ENCODE measurements at regions not wholly inside any gene's neighbourhood (a gene's known extent, or its start where the extent isn't known, plus 50 kb on each side); places are given as distances from the start of the nearest gene placed in this dataset.

DNA sequence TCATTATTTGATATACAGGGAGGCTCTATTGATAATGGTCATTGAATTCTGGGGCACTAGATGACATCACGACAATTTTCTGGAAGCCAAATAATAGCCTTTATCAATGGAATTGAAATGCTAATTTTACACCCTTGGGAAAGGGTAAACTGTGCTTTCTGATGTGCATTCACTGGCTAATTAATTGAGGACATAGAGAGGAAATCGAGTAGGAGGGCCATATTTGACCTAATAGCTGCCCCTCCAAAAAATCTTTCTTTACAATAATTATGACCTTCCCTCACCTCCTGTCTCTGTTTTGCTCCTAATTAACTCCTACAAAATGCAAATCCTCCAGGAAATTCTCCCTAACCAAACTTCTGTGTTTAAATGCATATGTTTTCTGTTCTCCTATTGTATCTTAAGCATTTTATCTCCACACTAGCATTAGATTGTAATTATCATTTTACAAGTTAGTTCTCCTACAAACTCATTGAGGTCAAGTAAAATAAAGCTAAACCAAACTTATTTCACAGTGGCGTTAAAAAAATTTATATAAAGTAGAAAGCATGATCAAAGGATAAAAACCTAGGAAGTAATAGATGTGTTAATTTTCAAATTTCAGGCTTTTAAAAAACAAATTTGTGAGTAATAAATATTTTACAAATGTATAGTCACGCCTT lies 1414.0 kb upstream of the AGA start:
- Histone ChIP-seq H2BK120ac (ENCODE audit: low read depth, low read length) (no peak overlapping the region), H4K5ac (ENCODE audit: low read length) (no peak overlapping the region), H3K4me1 (ENCODE audit: control insufficient read depth, low read depth, low read length) (no peaks in the 10 kb centered on the region), H3K56ac (ENCODE audit: low read length) (no peak overlapping the region), H3K27ac (ENCODE audit: low read depth, low read length) (no peak overlapping the region), H3K4ac (ENCODE audit: low read depth, low read length) (no peak overlapping the region), H3K36me3 (ENCODE audit: control insufficient read depth, insufficient read depth, low read length) (no peaks in the 10 kb centered on the region), H3K23ac (ENCODE audit: low read length) (no peak overlapping the region), H2AK5ac (ENCODE audit: low read length) (no peak overlapping the region), H3K9ac (ENCODE audit: low read length) (no peak overlapping the region), H3K27me3 (ENCODE audit: insufficient read depth, low read length, poor library complexity) (no peaks in the 10 kb centered on the region), H2BK15ac (replicated peaks; ENCODE audit: low read depth) (no peak overlapping the region), H2BK5ac (ENCODE audit: low read length) (no peak overlapping the region), H3K4me2 (ENCODE audit: low read length) (no peak overlapping the region), H4K8ac (ENCODE audit: low read depth, low read length) (no peak overlapping the region), H3K79me2 (ENCODE audit: control insufficient read depth, insufficient read depth, low read length) (no peaks in the 10 kb centered on the region), H3K79me1 (ENCODE audit: low read length) (no peaks in the 10 kb centered on the region), H3K18ac (ENCODE audit: low read length) (no peak overlapping the region), H3K4me3 (ENCODE audit: low read length) (no peak overlapping the region)
- peak; percentile 8 for DNase-seq
- no CpG with 5 or more reads among the region's 4 CpGs for WGBS (ENCODE audit: extremely low coverage, insufficient coverage, low lambda C conversion rate)

DNA sequence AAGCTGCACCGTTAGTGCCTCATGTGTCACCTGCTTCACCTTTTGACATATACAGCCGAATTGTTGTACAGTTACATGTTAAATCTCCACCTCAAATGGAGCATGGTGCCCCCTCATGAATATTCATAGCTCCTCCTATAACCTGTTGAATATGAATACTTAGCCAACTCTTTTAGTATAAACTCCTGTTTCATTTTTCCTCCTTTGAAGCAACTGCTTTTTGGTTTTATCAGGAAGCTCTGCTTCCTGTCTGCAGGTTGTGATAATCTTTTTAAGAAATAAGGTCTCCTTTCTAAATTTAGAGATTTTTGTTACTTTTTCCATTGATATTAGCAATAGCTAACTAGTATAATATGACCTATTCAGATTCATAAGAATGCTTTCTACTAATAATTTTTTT lies 1429.2 kb upstream of the AGA start:
- DNase-seq: no peak
- no peak overlapping the region for H3K27ac ChIP-seq (ENCODE audit: low read depth, low read length)
- no peak overlapping the region for H4K8ac ChIP-seq (ENCODE audit: low read depth, low read length)
- H2BK120ac ChIP-seq (ENCODE audit: low read depth, low read length): no peak overlapping the region
- H3K27me3 ChIP-seq (ENCODE audit: insufficient read depth, low read length, poor library complexity): no peaks in the 10 kb centered on the region
- WGBS (ENCODE audit: extremely low coverage, insufficient coverage, low lambda C conversion rate): no CpG with 5 or more reads among the region's 2 CpGs
- H3K79me1 ChIP-seq (ENCODE audit: low read length): no peaks in the 10 kb centered on the region
- H3K4me3 ChIP-seq (ENCODE audit: low read length): no peak overlapping the region
- H3K56ac ChIP-seq (ENCODE audit: low read length): no peak overlapping the region
- H3K18ac ChIP-seq (ENCODE audit: low read length): no peak overlapping the region
- no peak overlapping the region for H2BK5ac ChIP-seq (ENCODE audit: low read length)
- no peak overlapping the region for H3K4ac ChIP-seq (ENCODE audit: low read depth, low read length)
- no peak overlapping the region for H4K5ac ChIP-seq (ENCODE audit: low read length)
- no peak overlapping the region for H2BK15ac ChIP-seq (replicated peaks; ENCODE audit: low read depth)
- no peak overlapping the region for H3K9ac ChIP-seq (ENCODE audit: low read length)
- H3K79me2 ChIP-seq (ENCODE audit: control insufficient read depth, insufficient read depth, low read length): no peaks in the 10 kb centered on the region
- no peak overlapping the region for H2AK5ac ChIP-seq (ENCODE audit: low read length)
- no peaks in the 10 kb centered on the region for H3K4me1 ChIP-seq (ENCODE audit: control insufficient read depth, low read depth, low read length)
- no peaks in the 10 kb centered on the region for H3K36me3 ChIP-seq (ENCODE audit: control insufficient read depth, insufficient read depth, low read length)
- H3K4me2 ChIP-seq (ENCODE audit: low read length): no peak overlapping the region
- H3K23ac ChIP-seq (ENCODE audit: low read length): no peak overlapping the region

DNA sequence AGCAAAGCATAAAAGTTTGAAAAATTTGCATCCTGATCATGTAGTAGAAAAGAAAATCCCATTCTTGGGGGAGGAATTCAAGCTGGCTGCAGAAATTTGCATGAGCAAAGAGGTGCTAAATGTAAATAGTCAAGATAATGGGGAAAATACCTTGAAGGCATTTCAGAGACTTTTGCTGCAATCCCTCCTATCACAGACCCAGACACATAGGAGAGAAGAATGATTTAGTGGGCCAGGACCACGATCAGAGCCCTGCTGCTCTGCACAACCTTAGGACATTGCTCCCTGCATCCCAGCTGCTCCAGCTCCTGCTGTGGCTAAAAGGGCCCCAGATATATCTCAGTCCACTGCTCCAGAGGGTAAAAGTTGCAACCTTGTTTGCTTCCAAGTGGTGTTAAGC lies 1439.7 kb upstream of the AGA start:
- Histone ChIP-seq H3K4ac (ENCODE audit: low read depth, low read length) (no peak overlapping the region), H3K27me3 (ENCODE audit: insufficient read depth, low read length, poor library complexity) (no peaks in the 10 kb centered on the region), H4K8ac (ENCODE audit: low read depth, low read length) (no peak overlapping the region), H2AK5ac (ENCODE audit: low read length) (no peak overlapping the region), H3K27ac (ENCODE audit: low read depth, low read length) (no peak overlapping the region), H4K5ac (ENCODE audit: low read length) (no peak overlapping the region), H3K18ac (ENCODE audit: low read length) (no peak overlapping the region), H3K4me1 (ENCODE audit: control insufficient read depth, low read depth, low read length) (no peaks in the 10 kb centered on the region), H3K36me3 (ENCODE audit: control insufficient read depth, insufficient read depth, low read length) (no peaks in the 10 kb centered on the region), H3K4me2 (ENCODE audit: low read length) (no peak overlapping the region), H3K79me1 (ENCODE audit: low read length) (no peaks in the 10 kb centered on the region), H3K23ac (ENCODE audit: low read length) (no peak overlapping the region), H3K9ac (ENCODE audit: low read length) (no peak overlapping the region), H2BK120ac (ENCODE audit: low read depth, low read length) (no peak overlapping the region), H3K56ac (ENCODE audit: low read length) (no peak overlapping the region), H3K4me3 (ENCODE audit: low read length) (no peak overlapping the region), H3K79me2 (ENCODE audit: control insufficient read depth, insufficient read depth, low read length) (no peaks in the 10 kb centered on the region), H2BK15ac (replicated peaks; ENCODE audit: low read depth) (no peak overlapping the region), H2BK5ac (ENCODE audit: low read length) (no peak overlapping the region)
- peak; percentile 8 for DNase-seq
- no CpG with 5 or more reads among the region's 1 CpG for WGBS (ENCODE audit: extremely low coverage, insufficient coverage, low lambda C conversion rate)

DNA sequence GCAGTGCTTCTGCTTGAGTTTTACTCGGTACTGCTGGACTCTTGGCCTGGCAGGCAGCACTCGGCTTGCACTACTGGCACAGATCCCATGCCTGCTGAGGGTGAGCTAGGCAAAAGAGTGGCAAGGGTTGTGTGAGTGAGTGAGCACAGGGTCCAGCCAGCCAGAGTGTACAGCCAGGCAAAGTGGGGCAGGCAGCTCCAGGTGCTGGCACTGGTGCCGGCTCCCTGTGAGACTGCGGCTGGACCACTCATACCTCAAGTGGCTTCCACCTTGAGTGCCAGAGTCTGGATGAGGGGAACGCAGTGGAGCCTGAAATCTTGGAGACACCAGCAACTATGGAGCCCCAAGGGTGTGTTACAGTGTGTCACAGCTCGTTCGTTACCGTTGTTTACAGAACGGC lies 1451.9 kb upstream of the AGA start:
- Histone ChIP-seq H3K27ac (ENCODE audit: low read depth, low read length) (no peak overlapping the region), H4K5ac (ENCODE audit: low read length) (no peak overlapping the region), H3K9ac (ENCODE audit: low read length) (no peak overlapping the region), H3K56ac (ENCODE audit: low read length) (no peak overlapping the region), H3K4me3 (ENCODE audit: low read length) (no peak overlapping the region), H4K8ac (ENCODE audit: low read depth, low read length) (no peak overlapping the region), H3K4ac (ENCODE audit: low read depth, low read length) (no peak overlapping the region), H2BK15ac (replicated peaks; ENCODE audit: low read depth) (no peak overlapping the region), H3K4me1 (ENCODE audit: control insufficient read depth, low read depth, low read length) (no peaks in the 10 kb centered on the region), H3K36me3 (ENCODE audit: control insufficient read depth, insufficient read depth, low read length) (no peaks in the 10 kb centered on the region), H2BK120ac (ENCODE audit: low read depth, low read length) (no peak overlapping the region), H3K79me1 (ENCODE audit: low read length) (no peaks in the 10 kb centered on the region), H2AK5ac (ENCODE audit: low read length) (no peak overlapping the region), H3K18ac (ENCODE audit: low read length) (no peak overlapping the region), H3K23ac (ENCODE audit: low read length) (no peak overlapping the region), H3K79me2 (ENCODE audit: control insufficient read depth, insufficient read depth, low read length) (no peaks in the 10 kb centered on the region), H2BK5ac (ENCODE audit: low read length) (no peak overlapping the region), H3K4me2 (ENCODE audit: low read length) (no peak overlapping the region), H3K27me3 (ENCODE audit: insufficient read depth, low read length, poor library complexity) (no peaks in the 10 kb centered on the region)
- DNase-seq: no peak
- no CpG with 5 or more reads among the region's 9 CpGs for WGBS (ENCODE audit: extremely low coverage, insufficient coverage, low lambda C conversion rate)

DNA sequence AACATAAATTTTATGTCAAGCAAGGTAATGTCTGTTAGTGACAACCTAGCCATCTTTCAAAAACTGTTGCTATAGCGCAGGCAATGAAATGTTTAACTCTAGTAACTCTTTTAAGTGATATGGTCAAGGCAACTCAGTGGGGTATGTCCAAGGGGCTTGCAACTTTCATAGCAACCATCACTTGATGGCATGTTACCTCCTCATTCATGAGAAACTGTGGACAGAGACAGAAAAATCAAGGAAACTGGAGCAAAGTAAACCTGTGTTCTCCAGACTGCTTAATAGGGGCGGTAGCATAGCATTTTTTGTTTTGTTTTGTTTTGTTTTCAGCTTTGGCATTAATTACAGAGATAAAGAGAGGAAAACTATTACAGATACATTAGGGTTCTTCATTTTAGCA lies 1456.8 kb upstream of the AGA start:
- Histone ChIP-seq H4K5ac (ENCODE audit: low read length) (no peak overlapping the region), H2BK15ac (replicated peaks; ENCODE audit: low read depth) (no peak overlapping the region), H4K8ac (ENCODE audit: low read depth, low read length) (no peak overlapping the region), H3K27me3 (ENCODE audit: insufficient read depth, low read length, poor library complexity) (no peaks in the 10 kb centered on the region), H3K36me3 (ENCODE audit: control insufficient read depth, insufficient read depth, low read length) (no peaks in the 10 kb centered on the region), H2BK120ac (ENCODE audit: low read depth, low read length) (no peak overlapping the region), H3K4ac (ENCODE audit: low read depth, low read length) (no peak overlapping the region), H3K18ac (ENCODE audit: low read length) (no peak overlapping the region), H3K4me1 (ENCODE audit: control insufficient read depth, low read depth, low read length) (no peaks in the 10 kb centered on the region), H3K9ac (ENCODE audit: low read length) (no peak overlapping the region), H3K27ac (ENCODE audit: low read depth, low read length) (no peak overlapping the region), H3K56ac (ENCODE audit: low read length) (no peak overlapping the region), H3K79me1 (ENCODE audit: low read length) (no peaks in the 10 kb centered on the region), H3K23ac (ENCODE audit: low read length) (no peak overlapping the region), H2BK5ac (ENCODE audit: low read length) (no peak overlapping the region), H3K4me3 (ENCODE audit: low read length) (no peak overlapping the region), H3K79me2 (ENCODE audit: control insufficient read depth, insufficient read depth, low read length) (no peaks in the 10 kb centered on the region), H2AK5ac (ENCODE audit: low read length) (no peak overlapping the region), H3K4me2 (ENCODE audit: low read length) (no peak overlapping the region)
- WGBS (ENCODE audit: extremely low coverage, insufficient coverage, low lambda C conversion rate): no CpG with 5 or more reads among the region's 2 CpGs
- DNase-seq: no peak

GRCh38 chr4:178917756-178918155 lies 1475.5 kb upstream of the AGA start:
- H3K23ac ChIP-seq (ENCODE audit: low read length): no peak overlapping the region
- H3K9ac ChIP-seq (ENCODE audit: low read length): no peak overlapping the region
- no peak overlapping the region for H2AK5ac ChIP-seq (ENCODE audit: low read length)
- H3K79me2 ChIP-seq (ENCODE audit: control insufficient read depth, insufficient read depth, low read length): no peaks in the 10 kb centered on the region
- H3K27me3 ChIP-seq (ENCODE audit: insufficient read depth, low read length, poor library complexity): no peaks in the 10 kb centered on the region
- no peak overlapping the region for H3K27ac ChIP-seq (ENCODE audit: low read depth, low read length)
- no peak overlapping the region for H3K4me3 ChIP-seq (ENCODE audit: low read length)
- no peak overlapping the region for H3K4ac ChIP-seq (ENCODE audit: low read depth, low read length)
- WGBS (ENCODE audit: extremely low coverage, insufficient coverage, low lambda C conversion rate): no CpG with 5 or more reads among the region's 1 CpG
- DNase-seq: peak; percentile 62
- H4K5ac ChIP-seq (ENCODE audit: low read length): no peak overlapping the region
- H3K36me3 ChIP-seq (ENCODE audit: control insufficient read depth, insufficient read depth, low read length): no peaks in the 10 kb centered on the region
- no peak overlapping the region for H3K56ac ChIP-seq (ENCODE audit: low read length)
- H2BK120ac ChIP-seq (ENCODE audit: low read depth, low read length): no peak overlapping the region
- H3K79me1 ChIP-seq (ENCODE audit: low read length): no peaks in the 10 kb centered on the region
- no peak overlapping the region for H3K18ac ChIP-seq (ENCODE audit: low read length)
- H2BK5ac ChIP-seq (ENCODE audit: low read length): no peak overlapping the region
- H2BK15ac ChIP-seq (replicated peaks; ENCODE audit: low read depth): no peak overlapping the region
- no peaks in the 10 kb centered on the region for H3K4me1 ChIP-seq (ENCODE audit: control insufficient read depth, low read depth, low read length)
- H3K4me2 ChIP-seq (ENCODE audit: low read length): no peak overlapping the region
- no peak overlapping the region for H4K8ac ChIP-seq (ENCODE audit: low read depth, low read length)

Measured in mesendoderm (in vitro differentiated cells).